Esophagus squamous epithelium (tissue), 4 donors: ENCODE measurements at regions not wholly inside any gene's neighbourhood (a gene's known extent, or its start where the extent isn't known, plus 50 kb on each side); places are given as distances from the start of the nearest gene placed in this dataset.

Experiments used
- POLR2A ChIP-seq, 4 donors: fragments of 450-650 bp; IDR thresholded peaks; one replicate each; pipeline ENCODE4 v1.6.1; 2017; ENCODE audit warnings: antibody characterized with exemption in 4 of 4, mild to moderate bottlenecking in 4 of 4, moderate library complexity in 3 of 4
- TF ChIP-seq, protein P1 (sequence below), 6 experiments: fragments of 450-650 bp in 4 of 6; fragments of 200-600 bp in 2 of 6; sonication (generic) in 2 of 6; IDR thresholded peaks; one replicate each; pipeline ENCODE4 v1.5.1; 2016 to 2019; ENCODE audit warnings: antibody characterized with exemption in 6 of 6, mild to moderate bottlenecking in 4 of 6, moderate library complexity in 4 of 6

DNA sequence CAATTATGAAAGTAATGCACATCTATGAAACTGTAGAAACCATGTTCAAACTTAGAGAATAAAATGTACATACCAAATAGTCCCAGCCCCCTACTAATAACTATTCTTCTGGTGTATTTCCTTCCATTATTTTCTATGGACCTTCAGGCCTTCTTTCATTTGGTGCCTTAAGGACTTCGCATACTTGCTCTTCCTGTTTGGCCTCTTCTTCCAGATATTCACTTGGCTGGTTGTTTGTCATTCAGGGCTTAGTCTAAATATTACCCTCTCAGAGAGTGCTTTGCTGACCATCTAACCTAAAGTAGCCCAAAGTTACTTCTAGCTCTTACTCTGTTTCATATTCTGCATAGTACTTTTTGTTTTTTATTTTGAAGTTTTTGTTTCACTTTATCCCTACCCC is 70.3 kb upstream of the ARMCX2 start:
- TF ChIP-seq POLR2A (IDR thresholded peaks at IDR 0.05) = no peak
- TF ChIP-seq, protein P1, sequence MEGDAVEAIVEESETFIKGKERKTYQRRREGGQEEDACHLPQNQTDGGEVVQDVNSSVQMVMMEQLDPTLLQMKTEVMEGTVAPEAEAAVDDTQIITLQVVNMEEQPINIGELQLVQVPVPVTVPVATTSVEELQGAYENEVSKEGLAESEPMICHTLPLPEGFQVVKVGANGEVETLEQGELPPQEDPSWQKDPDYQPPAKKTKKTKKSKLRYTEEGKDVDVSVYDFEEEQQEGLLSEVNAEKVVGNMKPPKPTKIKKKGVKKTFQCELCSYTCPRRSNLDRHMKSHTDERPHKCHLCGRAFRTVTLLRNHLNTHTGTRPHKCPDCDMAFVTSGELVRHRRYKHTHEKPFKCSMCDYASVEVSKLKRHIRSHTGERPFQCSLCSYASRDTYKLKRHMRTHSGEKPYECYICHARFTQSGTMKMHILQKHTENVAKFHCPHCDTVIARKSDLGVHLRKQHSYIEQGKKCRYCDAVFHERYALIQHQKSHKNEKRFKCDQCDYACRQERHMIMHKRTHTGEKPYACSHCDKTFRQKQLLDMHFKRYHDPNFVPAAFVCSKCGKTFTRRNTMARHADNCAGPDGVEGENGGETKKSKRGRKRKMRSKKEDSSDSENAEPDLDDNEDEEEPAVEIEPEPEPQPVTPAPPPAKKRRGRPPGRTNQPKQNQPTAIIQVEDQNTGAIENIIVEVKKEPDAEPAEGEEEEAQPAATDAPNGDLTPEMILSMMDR (IDR thresholded peaks at IDR 0.05) = no peak
